ENCODE measurements at regions not wholly inside any gene's neighbourhood (a gene's known extent, or its start where the extent isn't known, plus 50 kb on each side); places are given as distances from the start of the nearest gene placed in this dataset.

- TF ChIP-seq POLR2AphosphoS5 (IDR thresholded peaks at IDR 0.05; ENCODE audit: low read depth) (no peak), EZH2phosphoT487 (IDR thresholded peaks at IDR 0.05; ENCODE audit: unreplicated experiment) (no peak)
These were observed 117.7 kb upstream of the C14orf180 start for GRCh38 chr14:104461676-104462449.

Measured in GM23338 (cell line).